Stimulated activated CD4-positive, alpha-beta T cell treated with anti-CD3 and anti-CD28 coated beads, Interleukin-4, amount 100 ng/mL, for 1 hour (primary cell): ENCODE measurements at regions not wholly inside any gene's neighbourhood (a gene's known extent, or its start where the extent isn't known, plus 50 kb on each side); places are given as distances from the start of the nearest gene placed in this dataset.
"Not testable (repeated sequence)": the region's sequence is repeated elsewhere in the genome, so short reads cannot be mapped to it uniquely, and the experiment has no call there.

ENCODE experiments used
- DNase-seq: peaks from one replicate; pipeline ENCODE4 v3.0.0-alpha.2; 2020

- DNase-seq = no peak
These were observed 83.9 kb upstream of the FAM241A start for GRCh38 chr4:112061207-112061817.

- no peak for DNase-seq
These were observed 82.0 kb upstream of the FAM241A start for GRCh38 chr4:112063260-112063659.

GRCh38 chr4:112069110-112069509 lies 76.1 kb upstream of the FAM241A start:
- no peak for DNase-seq

- no peak for DNase-seq
These were observed 72.1 kb upstream of the FAM241A start for GRCh38 chr4:112073181-112073580.

GRCh38 chr4:112075129-112075753 lies 70.0 kb upstream of the FAM241A start:
- no peak for DNase-seq

- DNase-seq = no peak
These were observed 69.3 kb upstream of the FAM241A start for GRCh38 chr4:112075906-112076305.

- no peak for DNase-seq
These were observed 68.2 kb upstream of the FAM241A start for GRCh38 chr4:112076919-112077608.

GRCh38 chr4:112077743-112078142 lies 67.5 kb upstream of the FAM241A start:
- no peak for DNase-seq

GRCh38 chr4:112082954-112083586 lies 62.2 kb upstream of the FAM241A start:
- DNase-seq = no peak

GRCh38 chr4:112083587-112084347 lies 61.5 kb upstream of the FAM241A start:
- DNase-seq = no peak

GRCh38 chr4:112085156-112086035 lies 59.9 kb upstream of the FAM241A start:
- DNase-seq = no peak

- no peak for DNase-seq
These were observed 59.2 kb upstream of the FAM241A start for GRCh38 chr4:112086036-112086434.

- DNase-seq = not testable (repeated sequence)
These were observed 58.6 kb upstream of the FAM241A start for GRCh38 chr4:112086661-112087060.

- not testable (repeated sequence) for DNase-seq
These were observed 52.9 kb upstream of the FAM241A start for GRCh38 chr4:112092330-112092729.

GRCh38 chr4:112093636-112094202 lies 51.5 kb upstream of the FAM241A start:
- DNase-seq = no peak

GRCh38 chr4:112094330-112094729 lies 50.9 kb upstream of the FAM241A start:
- DNase-seq = no peak
